ENCODE measurements at regions not wholly inside any gene's neighbourhood (a gene's known extent, or its start where the extent isn't known, plus 50 kb on each side); places are given as distances from the start of the nearest gene placed in this dataset.

- peaks cover 26% of the 10 kb centered on the region for H3K4me1 Mint-ChIP-seq
- H3K4me3 Mint-ChIP-seq: no peak overlapping the region
- peaks cover 11% of the 10 kb centered on the region for H3F3A ChIP-seq (ENCODE audit: low read depth)
- H4K20me1 ChIP-seq (ENCODE audit: low read depth): no peaks in the 10 kb centered on the region
- H3K36me3 ChIP-seq: no peaks in the 10 kb centered on the region
- H3K9ac ChIP-seq: no peak overlapping the region
- peaks cover 16% of the 10 kb centered on the region for H3K4me1 ChIP-seq
- H3K4me3 ChIP-seq: no peak overlapping the region
- no peak overlapping the region for H3K27ac Mint-ChIP-seq
- no peaks in the 10 kb centered on the region for H3K9me3 ChIP-seq (ENCODE audit: low read depth)
- TF ChIP-seq CTCF (IDR thresholded peaks at IDR 0.05) (no peak), EZH2phosphoT487 (IDR thresholded peaks at IDR 0.05) (no peak), EZH2 (IDR thresholded peaks at IDR 0.05) (no peak)
- H3K27me3 ChIP-seq: no peaks in the 10 kb centered on the region
- no peak overlapping the region for H3K27ac ChIP-seq
- no peaks in the 10 kb centered on the region for H3K36me3 Mint-ChIP-seq
- no peak overlapping the region for H2AFZ ChIP-seq (replicated peaks)
- peaks cover 2% of the 10 kb centered on the region for H3K9me3 Mint-ChIP-seq
- no peak overlapping the region for H3K4me2 ChIP-seq
- no peak for DNase-seq (ENCODE audit: low spot score)
- no peaks in the 10 kb centered on the region for H3K27me3 Mint-ChIP-seq (ENCODE audit: insufficient read depth, low read depth)
- H3K79me2 ChIP-seq (ENCODE audit: low read depth): no peaks in the 10 kb centered on the region
These were observed 428.7 kb upstream of the LUZP2 start for GRCh38 chr11:24068197-24068596.

- Histone ChIP-seq H3K27me3 (no peaks in the 10 kb centered on the region), H3K9me3 (ENCODE audit: low read depth) (no peaks in the 10 kb centered on the region), H4K20me1 (ENCODE audit: low read depth) (no peaks in the 10 kb centered on the region), H3K4me3 (no peak overlapping the region), H3K36me3 (no peaks in the 10 kb centered on the region), H3F3A (ENCODE audit: low read depth) (no peaks in the 10 kb centered on the region), H3K9ac (no peak overlapping the region), H3K4me2 (no peak overlapping the region), H3K4me1 (no peaks in the 10 kb centered on the region), H3K27ac (no peak overlapping the region), H2AFZ (replicated peaks) (no peak overlapping the region), H3K79me2 (ENCODE audit: low read depth) (no peaks in the 10 kb centered on the region)
- no peak overlapping the region for H3K4me3 Mint-ChIP-seq
- no peaks in the 10 kb centered on the region for H3K36me3 Mint-ChIP-seq
- H3K27me3 Mint-ChIP-seq (ENCODE audit: insufficient read depth, low read depth): no peaks in the 10 kb centered on the region
- peaks cover 6% of the 10 kb centered on the region for H3K4me1 Mint-ChIP-seq
- TF ChIP-seq CTCF (IDR thresholded peaks at IDR 0.05): no peak
- TF ChIP-seq EZH2 (IDR thresholded peaks at IDR 0.05): no peak
- TF ChIP-seq EZH2phosphoT487 (IDR thresholded peaks at IDR 0.05): no peak
- peaks cover 2% of the 10 kb centered on the region for H3K9me3 Mint-ChIP-seq
- no peak for DNase-seq (ENCODE audit: low spot score)
- no peak overlapping the region for H3K27ac Mint-ChIP-seq
These were observed 426.4 kb upstream of the LUZP2 start for GRCh38 chr11:24070435-24070834.

GRCh38 chr11:24078018-24078417, 418.8 kb upstream of the LUZP2 start:
- H3K9ac ChIP-seq: no peak overlapping the region
- H3K79me2 ChIP-seq (ENCODE audit: low read depth): no peaks in the 10 kb centered on the region
- Mint-ChIP-seq H3K9me3 (no peaks in the 10 kb centered on the region), H3K4me3 (no peak overlapping the region), H3K27me3 (ENCODE audit: insufficient read depth, low read depth) (no peaks in the 10 kb centered on the region), H3K36me3 (no peaks in the 10 kb centered on the region), H3K27ac (no peak overlapping the region), H3K4me1 (no peaks in the 10 kb centered on the region)
- no peak for DNase-seq (ENCODE audit: low spot score)
- H3K4me2 ChIP-seq: no peak overlapping the region
- H3K27me3 ChIP-seq: no peaks in the 10 kb centered on the region
- no peaks in the 10 kb centered on the region for H3K4me1 ChIP-seq
- no peak overlapping the region for H3K4me3 ChIP-seq
- no peaks in the 10 kb centered on the region for H3F3A ChIP-seq (ENCODE audit: low read depth)
- TF ChIP-seq EZH2phosphoT487 (IDR thresholded peaks at IDR 0.05): no peak
- no peak for TF ChIP-seq EZH2 (IDR thresholded peaks at IDR 0.05)
- TF ChIP-seq CTCF (IDR thresholded peaks at IDR 0.05): no peak
- H3K27ac ChIP-seq: no peak overlapping the region
- H3K9me3 ChIP-seq (ENCODE audit: low read depth): no peaks in the 10 kb centered on the region
- no peak overlapping the region for H2AFZ ChIP-seq (replicated peaks)
- H4K20me1 ChIP-seq (ENCODE audit: low read depth): no peaks in the 10 kb centered on the region
- H3K36me3 ChIP-seq: no peaks in the 10 kb centered on the region

- Histone ChIP-seq H3K27ac (no peak overlapping the region), H3K27me3 (no peaks in the 10 kb centered on the region), H3K4me2 (no peak overlapping the region), H3K36me3 (no peaks in the 10 kb centered on the region), H3K9ac (no peak overlapping the region), H3F3A (ENCODE audit: low read depth) (no peaks in the 10 kb centered on the region), H3K4me3 (no peak overlapping the region), H2AFZ (replicated peaks) (no peak overlapping the region), H3K79me2 (ENCODE audit: low read depth) (no peaks in the 10 kb centered on the region), H3K9me3 (ENCODE audit: low read depth) (no peaks in the 10 kb centered on the region), H4K20me1 (ENCODE audit: low read depth) (no peaks in the 10 kb centered on the region), H3K4me1 (no peaks in the 10 kb centered on the region)
- Mint-ChIP-seq H3K4me1 (no peaks in the 10 kb centered on the region), H3K4me3 (no peak overlapping the region), H3K9me3 (no peaks in the 10 kb centered on the region), H3K27me3 (ENCODE audit: insufficient read depth, low read depth) (no peaks in the 10 kb centered on the region), H3K36me3 (no peaks in the 10 kb centered on the region), H3K27ac (no peak overlapping the region)
- DNase-seq (ENCODE audit: low spot score): no peak
- no peak for TF ChIP-seq CTCF (IDR thresholded peaks at IDR 0.05)
- TF ChIP-seq EZH2phosphoT487 (IDR thresholded peaks at IDR 0.05): no peak
- no peak for TF ChIP-seq EZH2 (IDR thresholded peaks at IDR 0.05)
These were observed 414.6 kb upstream of the LUZP2 start for GRCh38 chr11:24082241-24082640.

All from neural progenitor cell (in vitro differentiated cells).